GM21526 (cell line): ENCODE measurements at regions not wholly inside any gene's neighbourhood (a gene's known extent, or its start where the extent isn't known, plus 50 kb on each side); places are given as distances from the start of the nearest gene placed in this dataset.

ENCODE experiments used
- ATAC-seq: cut with Tn5 transposase; IDR thresholded peaks from one replicate; pipeline ENCODE4 v1.9.1; 2021; ENCODE audit warnings: moderate library complexity; ENCODE audit not compliant: unreplicated experiment, low FRiP score

DNA sequence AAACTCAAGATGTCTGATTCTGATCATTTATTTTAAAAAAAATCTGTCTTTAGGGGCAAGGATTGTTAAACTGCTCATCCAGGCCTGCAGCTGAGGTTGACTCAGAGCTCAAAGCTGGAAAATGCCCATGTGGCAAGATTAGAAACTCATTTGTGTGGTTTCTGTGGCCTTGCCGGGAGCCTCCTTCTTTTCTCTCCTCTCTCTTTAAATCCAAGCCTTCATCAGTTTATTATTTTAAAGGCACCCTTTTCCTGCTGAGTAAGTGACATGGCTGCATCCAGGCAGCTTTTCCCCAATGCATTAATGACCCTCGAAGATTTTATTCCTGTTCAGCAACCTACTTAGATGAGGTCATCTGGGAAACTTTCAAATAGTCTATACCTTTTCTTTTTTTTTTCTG lies 221.3 kb upstream of the CDIN1 start:
- no peak for ATAC-seq

DNA sequence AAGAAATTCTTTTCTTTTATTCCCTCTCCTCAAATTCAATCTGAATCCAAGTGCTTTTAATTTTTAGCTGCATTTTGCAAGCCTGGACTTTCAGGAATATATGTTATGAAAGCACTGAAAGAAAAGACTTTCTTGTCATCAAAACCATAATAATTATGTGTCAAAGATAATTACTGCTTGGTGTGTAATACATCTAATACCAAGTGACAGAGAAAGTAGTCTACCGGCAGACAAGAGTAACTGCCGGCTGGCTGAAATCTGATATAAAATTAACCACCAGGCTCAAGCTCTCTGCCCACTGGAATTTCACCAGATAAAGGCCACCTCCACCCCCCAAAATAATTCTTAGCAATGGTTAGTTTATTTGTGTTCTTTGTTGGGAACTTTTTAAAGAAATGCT lies 220.9 kb upstream of the CDIN1 start:
- no peak for ATAC-seq

DNA sequence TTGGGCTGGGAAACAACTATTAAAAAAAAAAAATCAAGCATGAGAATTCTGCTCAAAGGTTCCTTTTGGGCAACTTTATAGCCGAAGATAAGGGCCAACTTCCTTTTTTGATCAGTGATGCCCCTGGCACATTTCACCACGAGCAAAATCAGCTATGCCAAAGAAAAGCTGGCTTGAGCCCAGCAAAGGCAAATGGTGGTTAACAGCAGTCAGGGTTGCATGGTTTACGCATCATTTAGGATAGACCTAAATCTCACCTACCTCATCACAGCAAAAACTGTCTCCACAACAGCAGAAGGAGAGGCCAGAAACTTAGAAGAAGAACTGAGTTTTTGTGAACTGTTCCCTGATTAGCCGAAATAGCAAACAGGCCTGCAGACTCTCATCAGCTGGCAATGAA lies 220.1 kb upstream of the CDIN1 start:
- ATAC-seq, result no peak

DNA sequence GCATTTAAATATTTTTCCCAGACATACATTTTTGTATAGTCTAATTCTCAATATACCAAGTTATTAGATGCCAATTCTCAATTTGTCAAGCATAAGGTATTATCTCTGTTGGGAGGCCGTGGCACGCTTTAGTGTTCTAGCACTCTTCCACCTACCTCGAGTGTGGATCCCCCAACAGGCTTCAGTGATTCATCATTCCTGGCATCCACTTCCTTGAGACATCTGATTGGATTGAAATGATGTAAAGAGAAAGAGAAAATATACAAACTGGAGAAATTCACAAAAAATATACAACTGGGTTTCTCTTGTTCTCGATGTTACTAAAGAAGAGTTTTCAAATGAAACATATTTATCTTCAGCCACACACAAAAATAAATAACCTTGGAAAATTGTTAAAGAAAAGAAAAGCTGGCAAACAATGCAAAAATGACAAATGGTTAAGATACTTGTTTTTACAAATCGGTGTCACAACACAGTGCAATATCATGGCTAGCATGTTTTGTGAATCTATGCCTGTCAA lies 218.0 kb upstream of the CDIN1 start:
- ATAC-seq, result no peak

DNA sequence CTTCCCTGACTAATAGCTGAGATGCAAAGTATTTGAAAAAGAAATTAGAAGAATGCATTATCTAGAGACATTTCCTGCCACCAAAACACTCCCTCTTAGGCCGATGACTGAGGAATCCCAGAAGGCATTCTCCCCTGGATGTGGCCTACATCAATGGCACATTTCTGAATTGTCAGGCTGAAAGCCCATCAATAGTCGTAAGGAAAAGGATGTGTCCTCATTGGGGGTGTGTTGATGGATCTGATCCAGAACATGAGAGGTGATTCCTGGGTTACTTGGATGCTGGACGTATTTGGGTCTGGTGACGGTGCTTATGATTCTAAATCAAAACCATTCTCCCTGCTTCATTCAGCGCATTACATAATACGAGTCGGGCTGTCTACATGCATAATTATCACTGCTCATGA lies 216.9 kb upstream of the CDIN1 start:
- ATAC-seq, result no peak

DNA sequence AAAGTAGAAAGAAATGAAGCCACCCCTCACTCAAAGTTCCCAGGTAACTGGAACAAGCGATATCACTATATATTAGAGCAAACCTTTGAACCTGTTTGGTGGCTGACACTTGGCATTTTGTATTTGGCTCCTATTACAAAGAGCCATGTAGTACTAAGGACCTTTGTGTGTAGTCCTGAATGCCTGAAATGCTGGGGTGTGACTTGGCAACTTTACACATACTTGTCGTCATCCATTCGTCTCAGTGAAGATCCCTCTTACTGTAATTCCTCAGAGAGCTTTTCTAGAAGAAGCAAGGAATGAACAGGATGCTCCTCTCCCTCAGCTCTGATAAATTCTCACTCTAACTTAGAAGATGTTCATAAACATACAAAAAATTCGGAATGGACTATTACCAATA lies 216.1 kb upstream of the CDIN1 start:
- no peak for ATAC-seq

DNA sequence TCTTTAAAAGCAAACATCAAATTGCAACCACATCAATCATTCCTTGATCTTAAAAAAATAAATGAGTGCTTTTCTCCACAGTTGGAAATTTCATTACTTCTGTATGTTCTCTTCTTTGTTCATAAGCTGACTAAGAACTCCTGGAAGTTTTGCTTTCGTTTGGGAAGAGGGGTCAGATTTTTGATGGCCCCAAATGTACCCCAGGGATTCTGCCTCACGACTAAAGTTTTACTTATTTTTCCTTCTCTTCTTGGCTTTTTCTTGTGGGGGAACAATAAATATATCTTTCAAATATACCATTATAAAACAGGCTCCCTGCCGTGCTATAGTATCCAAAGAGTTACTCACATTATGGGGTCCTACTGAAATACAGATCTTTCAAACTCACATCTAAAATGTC lies 215.0 kb upstream of the CDIN1 start:
- ATAC-seq, result no peak

DNA sequence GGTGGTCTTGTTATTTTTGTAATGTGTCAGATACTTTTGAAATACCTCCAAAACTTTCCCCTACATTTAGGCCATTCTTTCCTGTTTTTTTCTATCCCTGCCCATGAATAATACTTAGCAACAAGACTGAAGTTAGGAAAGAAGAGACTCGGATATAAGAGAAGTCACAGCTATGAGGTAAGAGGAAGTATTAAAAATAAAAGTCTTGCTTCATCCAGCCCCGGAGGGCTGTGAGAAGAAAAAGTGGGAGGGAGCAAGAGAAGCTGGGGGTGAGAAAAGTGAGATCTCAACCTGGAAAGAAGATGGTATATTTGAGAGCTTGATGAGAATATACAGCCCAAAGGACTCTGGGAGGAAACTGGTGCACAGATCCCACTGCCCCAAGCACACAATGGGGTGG lies 213.5 kb upstream of the CDIN1 start:
- ATAC-seq, result no peak

DNA sequence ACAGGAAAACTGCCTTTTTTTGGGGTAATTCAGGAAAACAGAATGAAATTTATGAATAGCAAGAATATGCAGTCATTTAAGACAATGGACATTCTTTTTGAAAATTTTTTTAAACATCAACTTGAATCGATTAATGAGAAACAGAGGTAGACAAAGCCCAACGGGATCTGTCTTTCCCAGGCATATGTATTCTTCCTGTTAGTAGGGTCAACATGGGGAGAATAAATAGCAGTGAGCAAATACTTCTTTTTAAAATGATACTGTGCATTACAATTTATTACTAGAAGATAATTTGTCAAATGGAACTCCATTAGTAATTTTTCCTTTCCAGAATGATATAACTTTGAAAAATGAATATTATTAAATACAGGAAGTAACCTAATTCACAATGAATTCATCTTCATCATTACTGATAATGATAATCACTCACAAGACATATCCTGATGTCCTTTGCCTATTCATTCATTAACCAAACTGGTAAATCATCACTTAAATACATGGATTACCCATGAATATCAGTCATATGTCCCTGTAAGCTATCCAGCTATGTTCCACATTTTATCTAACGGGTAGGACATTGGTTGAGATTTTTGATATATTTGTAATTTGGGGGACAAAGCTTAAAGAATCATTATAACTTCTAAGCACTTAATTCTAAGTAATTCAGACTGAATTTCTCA lies 209.2 kb upstream of the CDIN1 start:
- ATAC-seq, result no peak

DNA sequence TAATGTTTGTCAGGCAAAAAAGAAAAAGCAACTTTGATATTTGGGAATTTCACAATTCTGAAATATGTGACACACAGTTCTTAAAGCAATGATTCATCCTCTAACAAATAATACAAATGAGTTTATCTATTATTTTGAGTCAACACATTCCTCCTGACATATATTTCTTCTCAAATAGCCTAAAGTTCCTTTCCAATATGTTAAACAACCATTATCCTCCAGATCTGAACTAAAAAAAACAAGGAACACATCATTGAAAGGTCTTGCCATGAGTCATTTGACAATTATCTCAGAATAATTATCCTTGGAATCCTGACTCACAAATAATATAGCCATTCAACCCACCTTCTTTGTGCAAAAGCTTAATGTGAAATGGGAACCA lies 208.7 kb upstream of the CDIN1 start:
- ATAC-seq, result no peak

DNA sequence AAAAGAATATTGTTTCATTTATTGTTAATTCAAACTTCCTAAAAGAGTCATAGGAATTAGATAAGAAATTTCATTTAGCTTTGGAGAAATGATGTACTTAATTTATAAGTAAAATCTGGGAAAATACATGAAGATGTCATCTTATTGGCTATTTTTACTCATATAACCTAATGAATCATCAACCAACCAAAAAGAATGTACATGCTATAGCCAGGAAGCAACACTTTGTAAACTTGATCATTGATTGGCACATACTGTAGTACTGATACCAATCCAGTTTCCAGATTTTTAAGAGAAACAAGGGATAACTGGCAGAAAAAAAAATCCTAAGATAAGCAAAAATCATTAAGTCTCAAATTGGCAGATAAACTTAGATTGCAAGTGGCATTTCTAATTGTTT lies 207.9 kb upstream of the CDIN1 start:
- ATAC-seq, result no peak

DNA sequence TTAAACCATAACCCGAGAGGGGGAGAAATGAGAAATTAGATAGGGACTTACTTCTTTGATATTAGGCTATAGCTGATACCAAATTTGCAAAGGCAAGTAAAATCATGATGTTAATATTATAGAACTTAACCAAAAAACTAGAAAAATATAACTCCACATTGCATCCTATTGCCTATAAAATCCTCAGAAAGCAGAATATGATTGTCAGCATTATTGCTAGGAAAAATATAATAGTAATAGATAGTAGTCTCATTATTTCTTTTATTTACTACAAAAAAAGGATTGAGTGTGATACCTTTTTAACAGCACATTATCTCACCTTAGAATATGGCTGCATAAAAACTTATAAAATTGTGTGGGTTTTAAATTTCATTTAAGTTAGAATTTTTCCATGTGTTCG lies 206.5 kb upstream of the CDIN1 start:
- ATAC-seq, result no peak

DNA sequence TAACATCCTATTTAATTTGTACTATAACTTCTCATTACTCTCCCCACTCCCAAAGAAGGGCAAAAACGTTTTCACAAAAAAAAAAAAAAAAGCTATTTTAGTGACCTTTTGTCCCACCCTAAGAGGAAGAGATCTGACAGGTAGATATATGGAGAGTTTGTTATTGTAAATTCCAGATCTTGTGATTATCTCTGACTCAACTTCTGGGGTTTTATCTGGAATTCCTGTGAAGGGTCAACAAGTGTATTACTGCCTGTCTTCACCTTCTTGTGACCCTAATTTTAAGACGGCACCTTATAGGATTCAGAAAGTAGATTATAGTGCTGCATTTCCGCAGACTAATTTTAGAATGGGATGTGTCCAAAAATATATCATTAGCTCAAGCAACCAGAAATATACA lies 205.9 kb upstream of the CDIN1 start:
- no peak for ATAC-seq

DNA sequence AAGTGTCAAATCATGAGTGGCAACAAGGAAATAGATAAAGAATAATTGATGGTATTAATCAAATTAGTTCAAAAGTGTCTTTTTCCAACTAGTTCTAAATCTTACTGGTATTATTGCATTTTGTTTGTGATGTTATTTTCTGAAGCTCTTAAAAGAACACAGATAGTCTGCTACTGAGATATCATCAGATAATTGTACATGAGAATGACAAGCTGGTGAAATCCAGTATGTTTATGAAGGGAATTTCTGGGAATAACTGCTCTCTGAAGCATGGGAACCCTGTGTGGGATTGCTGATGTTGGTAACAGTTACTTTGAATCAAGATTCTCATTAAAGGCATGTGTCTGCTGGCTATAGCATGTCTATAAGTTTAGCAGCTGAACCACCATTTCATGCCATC lies 190.3 kb upstream of the CDIN1 start:
- no peak for ATAC-seq

DNA sequence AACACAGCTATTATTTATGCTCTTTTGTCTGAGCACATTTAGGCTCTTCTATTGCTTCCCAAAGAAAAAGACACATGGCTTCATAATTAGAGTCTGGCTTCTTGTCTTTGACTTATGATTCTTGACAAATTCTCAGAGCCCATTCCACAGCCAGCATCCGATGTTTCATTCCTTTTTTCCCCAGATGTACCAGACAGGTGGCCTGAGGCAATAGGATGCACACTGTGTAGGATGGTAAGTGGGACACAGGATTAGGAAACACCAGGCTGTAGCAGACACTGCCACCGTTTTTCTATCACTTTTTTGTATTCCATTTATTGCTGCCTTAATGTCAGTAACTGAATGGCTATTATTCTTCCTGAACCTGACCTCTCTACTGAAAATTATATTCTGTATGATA lies 188.9 kb upstream of the CDIN1 start:
- no peak for ATAC-seq

DNA sequence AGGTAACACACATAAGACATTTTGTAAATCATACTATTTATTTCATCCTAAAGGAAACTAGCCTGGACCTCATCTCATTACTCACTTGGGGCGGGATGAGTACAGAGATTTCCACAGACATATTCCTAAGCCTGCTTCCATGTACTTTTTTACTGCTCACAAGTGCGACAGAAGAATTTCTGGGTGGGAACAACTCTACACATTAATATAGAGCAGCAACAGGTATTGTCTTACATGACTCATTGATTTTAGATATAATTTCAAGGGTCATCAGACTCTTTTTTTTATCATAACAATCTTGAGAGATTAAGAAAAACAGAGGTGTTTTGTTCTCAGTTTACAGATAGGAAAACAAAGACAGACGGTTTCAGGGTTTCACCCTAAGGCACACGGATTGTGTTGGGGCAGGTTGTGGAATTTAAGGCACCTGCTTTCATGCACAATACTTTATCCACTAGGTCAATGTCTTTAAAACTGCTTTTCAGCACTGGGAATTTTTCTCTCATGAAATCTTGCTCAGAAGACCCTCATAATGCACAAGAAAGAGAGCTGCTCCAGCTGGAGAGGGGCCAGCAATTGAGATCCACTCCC lies 186.7 kb upstream of the CDIN1 start:
- ATAC-seq, result no peak

DNA sequence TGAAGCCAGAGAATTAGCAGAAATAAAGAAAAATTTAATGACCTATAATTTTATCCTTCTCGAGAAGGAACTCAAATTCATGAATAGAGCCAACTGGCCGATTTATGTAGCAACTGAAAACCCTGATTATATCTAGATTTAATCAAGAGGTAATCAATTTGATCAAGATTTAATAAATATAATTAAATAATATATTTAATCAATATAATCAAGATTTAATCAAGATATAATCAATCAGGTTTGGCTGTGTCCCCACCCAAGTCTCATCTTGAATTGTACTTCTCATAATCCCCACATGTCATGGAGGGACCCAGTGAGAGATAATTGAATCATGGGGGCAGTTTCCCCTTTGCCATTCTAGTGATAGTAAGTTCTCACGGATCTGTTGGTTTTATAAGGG lies 181.2 kb upstream of the CDIN1 start:
- ATAC-seq, result no peak

DNA sequence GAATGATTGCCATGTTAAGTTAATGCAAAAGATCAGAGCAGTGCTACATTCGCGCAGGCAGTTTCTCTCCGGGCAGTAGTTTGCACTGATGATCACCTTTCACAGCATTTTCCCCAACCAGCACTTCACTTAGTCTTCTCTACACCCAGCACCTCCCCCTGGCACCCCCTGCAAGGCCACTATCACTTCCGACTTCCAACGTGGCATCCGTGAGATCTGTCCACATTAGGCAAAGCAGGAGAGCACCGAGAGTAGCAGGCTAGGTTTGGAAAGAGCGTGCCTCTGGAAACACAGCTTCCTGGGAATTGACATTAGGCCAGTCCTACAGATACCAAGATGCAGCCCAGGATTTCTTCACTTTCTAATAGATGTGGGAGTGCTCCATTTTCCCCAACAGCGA lies 180.2 kb upstream of the CDIN1 start:
- no peak for ATAC-seq

DNA sequence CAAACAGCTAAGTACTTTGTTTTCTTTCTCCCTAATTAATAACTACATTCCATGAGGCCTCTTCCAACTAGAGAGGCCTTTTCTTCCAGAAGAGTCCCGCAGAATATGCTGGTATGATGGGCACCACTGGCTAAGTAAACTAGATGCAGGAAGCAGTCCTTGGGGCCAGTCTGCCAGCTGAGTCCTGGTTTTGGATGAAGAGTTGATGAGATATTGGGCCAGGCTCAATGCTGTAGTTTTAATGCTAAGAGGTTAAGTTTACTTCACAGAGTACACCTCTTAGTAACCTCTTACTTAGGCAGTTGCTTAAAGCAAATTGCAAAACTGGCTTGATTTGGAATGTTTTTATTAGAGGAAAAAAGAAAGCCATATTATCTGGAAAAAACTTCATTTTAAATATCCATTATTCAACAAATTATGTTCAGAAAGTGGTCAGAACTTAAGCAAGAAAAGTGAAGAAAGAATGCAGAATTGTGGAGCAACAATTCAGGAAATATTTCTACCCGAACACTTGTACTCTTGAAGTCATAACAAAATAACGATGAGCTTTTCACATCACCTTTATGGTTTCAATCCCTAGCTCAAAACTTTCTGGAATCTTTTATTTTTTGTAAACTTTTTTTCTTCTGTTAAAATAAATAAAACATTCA lies 178.4 kb upstream of the CDIN1 start:
- no peak for ATAC-seq

DNA sequence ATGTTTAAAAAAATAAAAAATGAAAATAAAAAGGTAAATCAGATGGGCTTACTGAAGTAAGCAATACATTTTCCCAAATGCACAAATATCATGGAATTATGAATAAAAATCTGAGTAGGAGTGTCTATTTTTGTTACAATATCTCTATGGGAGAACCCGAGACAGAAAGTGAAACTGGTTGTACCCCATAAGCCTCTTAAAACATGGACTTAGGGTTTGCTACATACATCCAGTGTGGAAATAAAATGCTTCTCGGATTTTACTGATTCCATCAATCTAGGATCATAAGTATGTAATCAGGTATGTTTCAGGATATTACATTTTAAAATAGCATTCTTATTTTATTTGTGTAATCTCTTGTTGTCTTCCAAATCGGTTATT lies 177.8 kb upstream of the CDIN1 start:
- ATAC-seq, result no peak

DNA sequence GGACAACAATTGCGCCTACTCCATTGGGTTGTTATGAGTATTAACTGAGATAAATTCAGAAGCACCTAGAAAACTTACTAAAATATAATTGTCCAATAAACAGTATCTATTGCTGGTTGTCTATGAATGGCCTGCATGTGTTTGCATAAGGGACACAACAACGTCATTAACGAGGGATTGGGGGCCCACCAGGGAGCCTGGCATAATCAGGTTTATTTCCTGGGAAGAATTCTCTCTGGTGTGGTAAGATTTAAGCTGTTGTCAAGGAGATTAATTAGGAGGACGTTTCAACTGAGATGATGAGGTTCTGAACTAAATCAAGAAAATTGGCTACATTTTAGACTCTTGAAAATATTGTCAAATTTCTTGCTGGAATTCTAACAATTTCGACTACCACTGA lies 176.1 kb upstream of the CDIN1 start:
- no peak for ATAC-seq

DNA sequence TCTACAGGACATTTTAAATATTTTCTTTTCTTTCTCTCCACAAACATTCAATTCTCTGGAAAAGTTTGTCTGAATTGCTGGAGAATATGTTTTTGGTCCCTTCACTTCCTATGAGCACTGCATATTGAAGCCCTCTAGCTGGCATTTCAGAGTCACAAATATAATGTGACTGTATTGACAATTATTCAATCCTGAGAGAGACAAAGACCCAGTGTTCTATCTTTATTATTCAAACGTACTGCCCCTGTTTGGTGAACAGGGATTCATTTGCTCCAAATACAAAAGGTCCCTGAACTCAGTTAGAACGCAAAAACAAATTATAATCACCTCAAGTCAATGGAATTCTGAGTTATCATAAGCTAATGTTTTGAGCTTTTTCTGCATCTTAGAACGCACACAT lies 173.1 kb upstream of the CDIN1 start:
- ATAC-seq, result no peak
